Psoas muscle (tissue), 7 donors: ENCODE measurements at regions not wholly inside any gene's neighbourhood (a gene's known extent, or its start where the extent isn't known, plus 50 kb on each side); places are given as distances from the start of the nearest gene placed in this dataset.

Source experiments
- ATAC-seq, 4 donors: fragments of 200-7000 bp; cut with Tn5 transposase; one replicate each; pipeline ENCODE4 v1.9.1; 2020; ENCODE audit warnings: moderate library complexity in 3 of 4, mild to moderate bottlenecking in 2 of 4
- DNase-seq, 2 donors: peaks; one replicate each; pipeline ENCODE4 v3.0.0-alpha.2; 2020
- H3K27ac ChIP-seq: fragments of 200-600 bp; one replicate; pipeline ENCODE4 v1.8.0; 2022
- H3K27me3 ChIP-seq, 3 donors: fragments of 200-600 bp in 1 of 3; one replicate each; pipeline versions ENCODE4 v1.6.1 to v1.8.0; 2013 to 2022; ENCODE audit warnings: low read length in 2 of 3, mild to moderate bottlenecking in 2 of 3, moderate library complexity in 1 of 3; ENCODE audit not compliant: insufficient read depth in 3 of 3
- H3K36me3 ChIP-seq, 2 donors: fragments of 200-600 bp in 1 of 2; one replicate each; pipeline versions ENCODE4 v1.6.1 to v1.8.0; 2013 to 2022; ENCODE audit warnings: low read depth in 1 of 2, mild to moderate bottlenecking in 1 of 2, moderate library complexity in 1 of 2; ENCODE audit not compliant: insufficient read depth in 1 of 2
- H3K4me1 ChIP-seq: fragments of 200-600 bp; one replicate; pipeline ENCODE4 v1.8.0; 2022
- H3K4me3 ChIP-seq: fragments of 200-600 bp; one replicate; pipeline ENCODE4 v1.8.0; 2022; ENCODE audit warnings: mild to moderate bottlenecking
- H3K9me3 ChIP-seq: fragments of 200-600 bp; one replicate; pipeline ENCODE4 v1.8.0; 2022
- WGBS, 3 donors: extraction: QIAGEN DNeasy Blood & Tissue Kit; methylation state at CpG; one replicate each; pipeline versions ENCODE4 v1.1.6 to v1.1.7; 2013; 5-methylcytosine and 5-hydroxymethylcytosine counted together
- intact Hi-C, 2 donors: fragments of 100-400 bp; cut with DNase I; formaldehyde crosslinking; loops; one replicate each; pipeline versions ENCODE4 v1.11.0 to v1.14.2; 2022
- TF ChIP-seq, protein P1 (sequence below): fragments of 200-600 bp; IDR thresholded peaks from one replicate; pipeline ENCODE4 v1.8.0; 2022; ENCODE audit warnings: antibody characterized with exemption
- donor health status: healthy with polysubstance abuse.
- donor health status: DM: no; HTN: no; CAD: no; lungs with moderate emphysema.
- donor health status: Bipolar disorder and iron deficiency.
- donor health status: healthy.
- donor health status: DM: yes; HTN: yes; CAD: no.
- donor health status: DM: no; HTN: no; CAD: no.
- donor health status: DM: yes; HTN: yes; CAD: no.

- TF ChIP-seq, protein P1, sequence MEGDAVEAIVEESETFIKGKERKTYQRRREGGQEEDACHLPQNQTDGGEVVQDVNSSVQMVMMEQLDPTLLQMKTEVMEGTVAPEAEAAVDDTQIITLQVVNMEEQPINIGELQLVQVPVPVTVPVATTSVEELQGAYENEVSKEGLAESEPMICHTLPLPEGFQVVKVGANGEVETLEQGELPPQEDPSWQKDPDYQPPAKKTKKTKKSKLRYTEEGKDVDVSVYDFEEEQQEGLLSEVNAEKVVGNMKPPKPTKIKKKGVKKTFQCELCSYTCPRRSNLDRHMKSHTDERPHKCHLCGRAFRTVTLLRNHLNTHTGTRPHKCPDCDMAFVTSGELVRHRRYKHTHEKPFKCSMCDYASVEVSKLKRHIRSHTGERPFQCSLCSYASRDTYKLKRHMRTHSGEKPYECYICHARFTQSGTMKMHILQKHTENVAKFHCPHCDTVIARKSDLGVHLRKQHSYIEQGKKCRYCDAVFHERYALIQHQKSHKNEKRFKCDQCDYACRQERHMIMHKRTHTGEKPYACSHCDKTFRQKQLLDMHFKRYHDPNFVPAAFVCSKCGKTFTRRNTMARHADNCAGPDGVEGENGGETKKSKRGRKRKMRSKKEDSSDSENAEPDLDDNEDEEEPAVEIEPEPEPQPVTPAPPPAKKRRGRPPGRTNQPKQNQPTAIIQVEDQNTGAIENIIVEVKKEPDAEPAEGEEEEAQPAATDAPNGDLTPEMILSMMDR: no peak
- WGBS, 3 donors: 41 to 47% (median 43%) methylated on average over 2 of the region's 2 CpGs
Observed at GRCh38 chr1:187313115-187313514, 484.4 kb downstream of the PLA2G4A start.

GRCh38 chr1:187326557-187326956 lies 497.8 kb downstream of the PLA2G4A start:
- no peaks in the 10 kb centered on the region for H3K9me3 ChIP-seq
- intact Hi-C loops: no loop called here
- H3K27me3 ChIP-seq: no peaks in the 10 kb centered on the region
- no peak overlapping the region for H3K4me3 ChIP-seq
- ATAC-seq: no peak
- H3K4me1 ChIP-seq: no peaks in the 10 kb centered on the region
- TF ChIP-seq, protein P1: no peak
- 72 to 89% (median 89%) methylated on average over 1 of the region's 1 CpG for WGBS, 3 donors
- DNase-seq: no peak
- H3K36me3 ChIP-seq: no peaks in the 10 kb centered on the region
- no peak overlapping the region for H3K27ac ChIP-seq

More at GRCh38 chr1:187313115-187313514, 484.4 kb downstream of the PLA2G4A start:
- no peak overlapping the region for H3K27ac ChIP-seq
- intact Hi-C loops: no loop called here
- no peak for ATAC-seq
- no peaks in the 10 kb centered on the region for H3K9me3 ChIP-seq
- H3K4me1 ChIP-seq: no peaks in the 10 kb centered on the region
- no peaks in the 10 kb centered on the region for H3K27me3 ChIP-seq
- H3K36me3 ChIP-seq: no peaks in the 10 kb centered on the region
- no peak overlapping the region for H3K4me3 ChIP-seq
- no peak for DNase-seq

DNA sequence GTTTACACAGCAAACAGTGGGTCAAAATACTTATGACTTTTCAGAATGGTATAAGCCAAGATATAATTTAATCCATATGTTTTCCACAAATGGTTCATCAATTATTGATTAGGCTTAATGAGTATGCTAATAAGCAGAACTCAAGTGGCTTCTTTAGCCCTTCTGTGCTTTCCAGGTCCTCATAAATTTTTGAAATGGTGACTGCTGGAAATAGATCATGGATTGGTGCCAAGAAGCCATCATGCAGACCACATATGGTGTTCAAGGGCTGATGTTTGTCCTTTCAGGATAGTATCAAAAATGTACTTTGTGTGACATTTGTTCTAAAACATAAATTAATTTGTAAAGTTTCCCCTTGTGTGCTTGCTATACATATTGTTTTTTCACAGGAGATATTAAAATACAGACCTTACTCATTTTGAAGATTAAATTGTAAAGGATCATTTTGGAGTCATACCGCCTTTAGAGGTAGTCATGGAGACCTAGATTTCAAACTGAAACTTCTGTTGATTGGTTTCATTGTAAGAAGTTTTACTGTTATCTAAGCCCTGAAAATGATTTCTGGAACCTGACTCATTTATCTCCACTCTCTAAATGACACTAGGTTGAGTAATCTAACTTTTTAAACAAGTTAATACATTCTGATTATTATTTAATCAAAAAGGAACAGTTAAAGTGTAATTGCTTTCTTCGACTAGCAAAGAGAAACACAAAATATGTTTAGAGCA lies 507.9 kb downstream of the PLA2G4A start:
- TF ChIP-seq, protein P1: no peak
- no peaks in the 10 kb centered on the region for H3K9me3 ChIP-seq
- 84 to 87% (median 85%) methylated on average over 2 of the region's 2 CpGs for WGBS, 3 donors
- no peak for DNase-seq
- no peak overlapping the region for H3K4me3 ChIP-seq
- no peaks in the 10 kb centered on the region for H3K4me1 ChIP-seq
- no peaks in the 10 kb centered on the region for H3K27me3 ChIP-seq
- no peaks in the 10 kb centered on the region for H3K36me3 ChIP-seq
- no peak for ATAC-seq
- intact Hi-C loops: no loop called here
- H3K27ac ChIP-seq: no peak overlapping the region

GRCh38 chr1:187338762-187339412 lies 510.1 kb downstream of the PLA2G4A start:
- intact Hi-C loops: no loop called here
- Histone ChIP-seq H3K27ac (no peak overlapping the region), H3K4me3 (no peak overlapping the region), H3K36me3 (no peaks in the 10 kb centered on the region), H3K9me3 (no peaks in the 10 kb centered on the region), H3K27me3 (no peaks in the 10 kb centered on the region), H3K4me1 (no peaks in the 10 kb centered on the region)
- TF ChIP-seq, protein P1: no peak
- DNase-seq: no peak
- no peak for ATAC-seq
